Natural killer cell (primary cell): ENCODE measurements at regions not wholly inside any gene's neighbourhood (a gene's known extent, or its start where the extent isn't known, plus 50 kb on each side); places are given as distances from the start of the nearest gene placed in this dataset.

Experiments
- ATAC-seq, 3 donors: fragments of 150-1000 bp in 2 of 3; fragments of 200-7000 bp in 1 of 3; cut with Tn5 transposase; 1 replicate in 1 of 3; 2 replicates in 2 of 3; pipeline ENCODE4 v1.10.0; 2021; ENCODE audit warnings: mild to moderate bottlenecking in 2 of 3, moderate library complexity in 2 of 3
- DNase-seq, 2 donors: peaks; one replicate each; pipeline versions ENCODE4 v3.0.0 to v3.0.0-alpha.2; 2013 to 2021; ENCODE audit warnings: mixed read lengths in 1 of 2
- H3K27ac ChIP-seq: one replicate; pipeline ENCODE4 v1.5.1; 2013; ENCODE audit warnings: mild to moderate bottlenecking, low read length
- H3K27me3 ChIP-seq: one replicate; pipeline ENCODE4 v1.6.1; 2013; ENCODE audit warnings: low read length; ENCODE audit not compliant: control insufficient read depth, insufficient read depth
- H3K36me3 ChIP-seq: one replicate; pipeline ENCODE4 v1.6.1; 2013; ENCODE audit warnings: low read length; ENCODE audit not compliant: control insufficient read depth, insufficient read depth
- H3K4me1 ChIP-seq: one replicate; pipeline ENCODE4 v1.6.1; 2013; ENCODE audit warnings: low read length; ENCODE audit not compliant: control insufficient read depth, insufficient read depth
- H3K4me3 ChIP-seq: one replicate; pipeline ENCODE4 v1.5.1; 2013; ENCODE audit warnings: low read length
- H3K9me3 ChIP-seq: one replicate; pipeline ENCODE4 v1.6.1; 2013; ENCODE audit warnings: low read length; ENCODE audit not compliant: control insufficient read depth, insufficient read depth
- H3K27ac Mint-ChIP-seq, 2 donors: one replicate each; pipeline ENCODE4 v1.8.0; 2022; ENCODE audit warnings: mild to moderate bottlenecking in 2 of 2, mixed read lengths in 2 of 2, moderate library complexity in 1 of 2
- H3K27me3 Mint-ChIP-seq, 2 donors: one replicate each; pipeline ENCODE4 v1.8.0; 2022; ENCODE audit warnings: low read depth in 2 of 2, mixed read lengths in 2 of 2
- H3K36me3 Mint-ChIP-seq: one replicate; pipeline ENCODE4 v1.8.0; 2022; ENCODE audit warnings: mixed read lengths
- H3K4me1 Mint-ChIP-seq, 2 donors: one replicate each; pipeline ENCODE4 v1.8.0; 2022; ENCODE audit warnings: mixed read lengths in 2 of 2
- H3K4me3 Mint-ChIP-seq: one replicate; pipeline ENCODE4 v1.8.0; 2022; ENCODE audit warnings: mild to moderate bottlenecking, moderate library complexity, mixed read lengths
- H3K9me3 Mint-ChIP-seq, 2 donors: one replicate each; pipeline ENCODE4 v1.8.0; 2022; ENCODE audit warnings: mixed read lengths in 2 of 2
- CTCF ChIP-seq: fragments of 200-600 bp; IDR thresholded peaks from one replicate; pipeline ENCODE4 v1.8.0; 2022; ENCODE audit warnings: antibody characterized with exemption
- WGBS: methylation state at CpG from one replicate; pipeline ENCODE4 v1.1.7; 2013; ENCODE audit warnings: missing lambda C conversion rate; ENCODE audit not compliant: insufficient coverage; 5-methylcytosine and 5-hydroxymethylcytosine counted together
- intact Hi-C: fragments of 100-400 bp; cut with micrococcal nuclease; formaldehyde crosslinking; loops from one replicate; pipeline ENCODE4 v1.14.2; 2022

DNA sequence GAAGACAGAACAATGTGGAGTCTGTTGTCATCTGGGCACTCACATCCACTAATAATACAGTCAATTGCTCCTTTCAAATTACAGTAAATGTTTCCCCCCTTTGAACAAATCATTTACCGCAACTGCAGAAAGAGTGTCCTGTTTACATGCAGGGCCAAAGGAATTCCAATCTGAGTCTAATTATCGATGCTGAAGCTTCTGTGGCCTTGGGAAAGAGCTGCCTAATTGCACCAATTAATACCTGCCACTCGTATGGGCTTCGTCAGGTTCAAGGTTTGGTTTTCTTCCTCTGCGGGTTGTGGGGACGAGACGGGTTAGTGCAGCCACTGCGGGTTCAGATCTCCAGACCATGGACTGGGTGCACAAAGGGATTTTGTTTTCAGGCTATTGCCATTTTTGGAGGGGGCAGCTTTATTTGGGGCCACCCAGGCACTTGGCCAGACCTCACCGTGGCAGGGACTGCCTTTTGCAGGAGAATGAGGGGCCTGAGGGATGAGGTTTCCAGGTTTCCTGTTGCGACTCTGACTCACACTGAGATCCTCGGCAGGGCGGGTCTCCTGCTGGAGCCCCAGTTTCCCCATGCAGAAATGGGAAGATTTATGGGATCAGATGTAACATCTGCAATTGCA is 147.6 kb downstream of the MIAT start:
- no peaks in the 10 kb centered on the region for H3K36me3 ChIP-seq
- TF ChIP-seq CTCF: no peak
- intact Hi-C loops: no loop called here
- Mint-ChIP-seq H3K9me3 (no peaks in the 10 kb centered on the region), H3K4me3 (no peak overlapping the region), H3K4me1 (no peaks in the 10 kb centered on the region), H3K36me3 (no peaks in the 10 kb centered on the region), H3K27ac (no peak overlapping the region), H3K27me3 (no peaks in the 10 kb centered on the region)
- no peak overlapping the region for H3K4me3 ChIP-seq
- no peaks in the 10 kb centered on the region for H3K9me3 ChIP-seq
- no peak for ATAC-seq
- 73% methylated on average over 12 of the region's 12 CpGs for WGBS
- H3K27ac ChIP-seq: no peak overlapping the region
- H3K4me1 ChIP-seq: no peaks in the 10 kb centered on the region
- DNase-seq: no peak
- H3K27me3 ChIP-seq: no peaks in the 10 kb centered on the region

DNA sequence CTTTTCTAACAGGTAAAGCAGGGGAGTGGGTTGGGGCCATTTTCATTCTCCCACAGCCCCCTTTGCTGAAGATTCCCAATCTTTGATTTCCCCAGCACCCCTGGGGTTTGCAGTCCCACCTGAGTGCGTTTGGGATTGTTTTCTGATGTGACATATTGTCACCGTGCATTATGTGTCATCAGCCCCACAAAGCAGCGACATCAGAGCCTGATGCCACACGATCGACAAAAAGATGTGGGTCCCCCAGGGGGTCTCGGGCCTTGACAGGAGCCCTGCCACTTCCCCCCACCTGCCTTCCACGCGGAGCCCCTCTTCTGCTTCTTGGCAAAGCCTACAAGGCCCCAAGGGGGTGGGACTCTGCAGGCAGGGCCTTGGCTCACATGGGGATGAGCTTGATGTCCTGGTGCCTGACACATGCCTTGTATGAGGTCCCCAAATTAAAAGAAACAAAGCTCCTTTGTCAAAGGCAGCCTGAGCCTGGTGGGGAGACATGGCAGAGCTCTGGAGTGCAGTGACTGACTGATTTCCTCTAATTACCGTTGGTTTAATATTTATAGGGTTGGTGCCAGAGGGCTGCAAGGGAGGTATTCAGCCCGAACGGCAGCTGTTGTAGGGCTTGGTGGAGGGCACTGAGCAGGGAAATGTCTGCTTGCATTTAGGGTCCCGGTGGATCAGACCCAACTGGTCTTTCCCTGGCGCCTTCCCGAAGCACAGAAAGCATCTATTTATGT is 149.2 kb downstream of the MIAT start:
- Histone ChIP-seq H3K9me3 (no peaks in the 10 kb centered on the region), H3K36me3 (no peaks in the 10 kb centered on the region), H3K4me3 (no peak overlapping the region), H3K27ac (no peak overlapping the region), H3K27me3 (no peaks in the 10 kb centered on the region), H3K4me1 (no peaks in the 10 kb centered on the region)
- Mint-ChIP-seq H3K27ac (no peak overlapping the region), H3K9me3 (no peaks in the 10 kb centered on the region), H3K27me3 (no peaks in the 10 kb centered on the region), H3K36me3 (no peaks in the 10 kb centered on the region), H3K4me1 (no peaks in the 10 kb centered on the region), H3K4me3 (no peak overlapping the region)
- ATAC-seq (no peak), DNase-seq (no peak)
- WGBS: 91% methylated on average over 14 of the region's 14 CpGs
- intact Hi-C loops: no loop called here
- TF ChIP-seq CTCF: no peak

GRCh38 chr22:26811647-26811992 is 154.2 kb downstream of the MIAT start:
- Histone ChIP-seq H3K27ac (no peak overlapping the region), H3K9me3 (no peaks in the 10 kb centered on the region), H3K4me3 (no peak overlapping the region), H3K27me3 (no peaks in the 10 kb centered on the region), H3K4me1 (no peaks in the 10 kb centered on the region), H3K36me3 (no peaks in the 10 kb centered on the region)
- no peak for DNase-seq
- WGBS: 95% methylated on average over 4 of the region's 4 CpGs
- no peaks in the 10 kb centered on the region for H3K9me3 Mint-ChIP-seq
- no peaks in the 10 kb centered on the region for H3K27me3 Mint-ChIP-seq
- no peak for ATAC-seq
- H3K27ac Mint-ChIP-seq: no peak overlapping the region
- no peaks in the 10 kb centered on the region for H3K36me3 Mint-ChIP-seq
- no peaks in the 10 kb centered on the region for H3K4me1 Mint-ChIP-seq
- TF ChIP-seq CTCF: no peak
- H3K4me3 Mint-ChIP-seq: no peak overlapping the region
- intact Hi-C loops: no loop called here

- DNase-seq: no peak
- Mint-ChIP-seq H3K4me3 (no peak overlapping the region), H3K36me3 (no peaks in the 10 kb centered on the region)
These were observed 155.3 kb downstream of the MIAT start for GRCh38 chr22:26812731-26813130.

More at GRCh38 chr22:26812731-26813130, 155.3 kb downstream of the MIAT start:
- Mint-ChIP-seq H3K27me3 (no peaks in the 10 kb centered on the region), H3K4me1 (no peaks in the 10 kb centered on the region), H3K27ac (no peak overlapping the region), H3K9me3 (no peaks in the 10 kb centered on the region)
- no peak for ATAC-seq
- Histone ChIP-seq H3K27ac (no peak overlapping the region), H3K27me3 (no peaks in the 10 kb centered on the region), H3K4me1 (no peaks in the 10 kb centered on the region), H3K4me3 (no peak overlapping the region), H3K36me3 (no peaks in the 10 kb centered on the region), H3K9me3 (peaks cover 2% of the 10 kb centered on the region)
- intact Hi-C loops: no loop called here
- no peak for TF ChIP-seq CTCF
